MV-4-11 (cell line): ENCODE measurements at regions not wholly inside any gene's neighbourhood (a gene's known extent, or its start where the extent isn't known, plus 50 kb on each side); places are given as distances from the start of the nearest gene placed in this dataset.
"Not testable (repeated sequence)": the region's sequence is repeated elsewhere in the genome, so short reads cannot be mapped to it uniquely, and the experiment has no call there.

Experiments used
- DNase-seq: peaks from one replicate; lab custom pipeline; 2025; lab: John Stamatoyannopoulos, UW

- DNase-seq: no peak
Observed at GRCh38 chr3:137820366-137820765, 56.3 kb downstream of the SOX14 start.

GRCh38 chr3:137835096-137835495 lies 71.0 kb downstream of the SOX14 start:
- DNase-seq: no peak

- DNase-seq: no peak
Observed at GRCh38 chr3:137845194-137845593, 81.1 kb downstream of the SOX14 start.

GRCh38 chr3:137845666-137846065 lies 81.6 kb downstream of the SOX14 start:
- no peak for DNase-seq

GRCh38 chr3:137852391-137852830 lies 88.3 kb downstream of the SOX14 start:
- DNase-seq: no peak

- no peak for DNase-seq
Observed at GRCh38 chr3:137854533-137855261, 90.6 kb downstream of the SOX14 start.

- DNase-seq: no peak
Observed at GRCh38 chr3:137866001-137866400, 101.9 kb downstream of the SOX14 start.

- no peak for DNase-seq
Observed at GRCh38 chr3:137866933-137867332, 102.8 kb downstream of the SOX14 start.

- no peak for DNase-seq
Observed at GRCh38 chr3:137867611-137868010, 103.5 kb downstream of the SOX14 start.

- DNase-seq: no peak
Observed at GRCh38 chr3:137869022-137869421, 104.9 kb downstream of the SOX14 start.

GRCh38 chr3:137872589-137872988 lies 108.5 kb downstream of the SOX14 start:
- not testable (repeated sequence) for DNase-seq

- DNase-seq: not testable (repeated sequence)
Observed at GRCh38 chr3:137896842-137897241, 113.1 kb upstream of the CLDN18 start.

GRCh38 chr3:137906985-137907649 lies 102.8 kb upstream of the CLDN18 start:
- DNase-seq: no peak

GRCh38 chr3:137924628-137925027 lies 85.3 kb upstream of the CLDN18 start:
- no peak for DNase-seq

- DNase-seq: no peak
Observed at GRCh38 chr3:137925080-137925479, 84.9 kb upstream of the CLDN18 start.

- no peak for DNase-seq
Observed at GRCh38 chr3:137926991-137927390, 83.0 kb upstream of the CLDN18 start.

- no peak for DNase-seq
Observed at GRCh38 chr3:137930976-137931375, 79.0 kb upstream of the CLDN18 start.

GRCh38 chr3:137938876-137939275 lies 71.1 kb upstream of the CLDN18 start:
- DNase-seq: no peak

GRCh38 chr3:137944593-137944992 lies 65.4 kb upstream of the CLDN18 start:
- no peak for DNase-seq

GRCh38 chr3:137946356-137946973 lies 63.5 kb upstream of the CLDN18 start:
- DNase-seq: peak; percentile 25

- no peak for DNase-seq
Observed at GRCh38 chr3:137947117-137947516, 62.8 kb upstream of the CLDN18 start.

GRCh38 chr3:137948400-137949072 lies 61.4 kb upstream of the CLDN18 start:
- DNase-seq: no peak

GRCh38 chr3:137958636-137959035 lies 51.3 kb upstream of the CLDN18 start:
- DNase-seq: no peak
